Fibroblast of the conjunctiva (primary cell): ENCODE measurements at regions not wholly inside any gene's neighbourhood (a gene's known extent, or its start where the extent isn't known, plus 50 kb on each side); places are given as distances from the start of the nearest gene placed in this dataset.
A peak's percentile ranks its signal among the peaks of the same experiment; 100 is the strongest.

ENCODE experiments used
- DNase-seq: peaks from one replicate; pipeline ENCODE4 v3.0.0-alpha.2; 2010; ENCODE audit warnings: low read depth

DNA sequence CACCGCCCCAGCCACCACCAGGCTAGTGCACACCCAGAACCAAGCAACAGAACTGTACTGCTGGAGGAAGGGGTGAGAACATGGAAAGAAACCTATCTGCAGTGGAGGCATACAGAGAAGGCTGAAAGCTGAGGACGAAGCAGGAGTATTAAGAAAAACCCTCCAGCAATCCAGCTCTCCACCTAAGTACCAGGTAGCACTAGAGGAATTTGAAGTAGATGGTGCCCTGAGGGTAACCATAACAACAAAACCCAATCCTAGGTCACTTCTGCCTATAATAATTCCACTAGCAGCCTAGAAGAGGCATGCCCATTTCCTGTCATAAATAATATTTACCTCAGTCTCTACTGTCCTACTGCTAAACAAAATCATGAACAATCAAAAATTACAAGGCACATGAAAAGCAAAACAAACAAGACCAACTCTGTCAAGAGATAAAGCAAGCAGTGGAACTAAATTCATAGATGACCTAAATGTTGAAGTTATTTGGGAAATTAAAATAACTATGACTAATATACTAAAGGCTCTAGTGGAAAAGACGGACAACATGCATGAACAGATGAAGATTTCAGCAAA lies 51.1 kb downstream of the HYCC1 start:
- no peak for DNase-seq

- DNase-seq, result no peak
These were observed 55.2 kb downstream of the HYCC1 start for GRCh38 chr7:22958742-22959141.

GRCh38 chr7:22954251-22954650 lies 59.7 kb downstream of the HYCC1 start:
- no peak for DNase-seq

DNA sequence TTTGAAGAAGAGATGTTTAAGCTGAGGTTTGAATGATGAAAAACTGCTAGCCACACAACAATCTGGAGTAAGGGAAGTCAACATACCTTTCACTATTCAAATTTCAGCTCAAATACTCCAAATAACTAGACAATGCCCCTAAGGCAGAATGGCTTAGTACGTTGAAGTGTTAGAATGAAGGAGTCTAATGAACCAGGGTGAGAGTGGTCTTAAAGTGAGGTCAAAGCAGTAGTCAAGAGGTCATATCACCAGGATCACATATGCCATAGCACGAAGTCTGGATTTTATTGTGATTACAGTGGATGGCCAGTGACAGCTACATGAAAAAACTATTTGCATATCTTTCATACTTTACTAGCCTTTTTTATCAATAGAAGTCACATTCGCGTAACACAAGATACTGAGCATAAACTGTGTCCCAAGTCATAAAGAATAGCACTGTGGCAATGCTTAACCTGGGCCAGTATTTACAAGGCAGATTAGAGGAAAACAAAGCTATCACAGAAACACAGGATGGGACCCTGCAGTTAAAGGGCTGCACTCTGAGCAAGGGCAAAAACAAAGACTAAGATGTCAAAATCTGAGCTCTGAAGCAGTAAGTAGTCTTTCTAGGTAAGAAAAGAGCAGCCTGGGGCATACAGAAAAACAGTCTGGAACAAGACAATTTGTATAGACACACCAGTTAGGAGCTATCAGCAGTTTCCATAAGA lies 61.5 kb downstream of the HYCC1 start:
- DNase-seq, result no peak

GRCh38 chr7:22949944-22950343 lies 64.0 kb downstream of the HYCC1 start:
- no peak for DNase-seq

- no peak for DNase-seq
These were observed 64.7 kb downstream of the HYCC1 start for GRCh38 chr7:22949221-22949620.

DNA sequence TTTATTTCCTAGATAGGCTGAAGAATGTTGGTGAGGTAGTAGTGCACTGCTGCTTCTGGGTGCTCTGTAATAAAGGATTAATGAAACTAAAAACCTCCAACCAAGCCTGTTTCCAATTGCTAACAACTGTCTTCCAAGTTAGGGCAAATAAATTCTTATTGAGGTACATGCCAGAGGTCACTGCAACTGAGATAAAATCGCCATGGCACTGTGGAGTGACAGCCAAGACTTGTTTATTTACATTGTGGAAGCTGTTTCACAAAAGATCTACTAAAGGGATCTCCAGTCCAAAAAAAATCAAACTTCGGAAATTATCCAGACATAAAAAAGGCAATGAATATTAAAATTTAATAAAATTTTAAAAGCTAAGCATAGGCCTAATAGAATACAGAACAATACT lies 65.2 kb downstream of the HYCC1 start:
- no peak for DNase-seq

GRCh38 chr7:22945584-22945983 lies 68.3 kb downstream of the HYCC1 start:
- peak; percentile 36 for DNase-seq

DNA sequence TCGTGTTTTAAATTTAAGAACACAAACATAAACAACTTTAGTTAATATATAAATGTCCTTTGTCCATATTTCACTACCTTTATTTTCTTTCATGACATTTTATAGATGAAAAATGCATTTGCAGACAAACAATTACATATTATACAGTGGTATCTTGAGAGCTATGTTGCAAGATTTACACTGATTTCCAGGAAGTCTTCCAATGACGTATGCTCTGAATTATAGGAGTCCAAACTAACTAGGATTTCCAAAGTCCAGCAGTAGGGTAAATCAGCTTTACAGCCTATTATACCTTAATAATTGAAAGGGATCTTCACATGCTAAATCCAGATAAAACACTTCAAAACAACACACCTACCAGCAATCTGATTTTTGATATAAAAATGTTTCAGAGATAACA lies 69.4 kb downstream of the HYCC1 start:
- DNase-seq, result peak; percentile 33

DNA sequence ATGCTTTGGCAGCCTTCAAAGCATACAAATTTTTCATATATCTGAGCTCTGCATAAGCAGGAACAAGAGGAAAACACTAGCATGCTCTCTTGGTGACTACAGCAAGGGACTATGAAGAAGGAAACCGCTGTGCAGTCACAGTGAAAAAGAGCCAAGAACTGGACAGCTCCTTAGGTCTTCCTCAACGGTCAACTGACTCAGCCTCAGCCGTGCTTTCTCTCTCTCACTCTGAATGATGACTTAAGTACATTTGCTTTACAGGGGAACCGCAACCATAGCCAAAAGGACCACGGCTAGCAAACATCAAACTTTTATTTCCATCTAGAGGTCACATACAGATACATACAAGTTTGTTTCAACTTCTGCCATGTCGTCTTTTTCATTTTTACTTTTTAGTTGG lies 69.9 kb downstream of the HYCC1 start:
- DNase-seq, result peak; percentile 47

DNA sequence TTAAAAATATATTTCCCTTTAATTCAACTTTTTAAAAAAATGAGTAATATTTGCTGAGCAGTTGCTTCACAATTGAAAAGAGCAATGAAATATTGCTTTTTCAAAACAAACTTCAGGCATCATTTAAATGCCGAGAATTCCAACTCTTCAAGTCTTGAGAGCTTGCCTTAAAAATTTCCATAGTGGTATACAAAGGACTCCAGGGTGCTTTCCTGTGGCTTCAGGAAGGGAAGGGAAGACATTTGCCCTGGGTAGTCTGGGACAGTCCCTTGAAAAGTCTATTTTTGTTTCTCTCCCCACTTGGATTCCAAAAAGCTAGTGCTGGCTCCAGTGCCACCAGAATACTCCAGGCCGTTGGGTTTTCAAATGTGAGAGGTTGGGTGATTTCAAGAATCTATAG lies 71.7 kb downstream of the HYCC1 start:
- DNase-seq, result no peak

DNA sequence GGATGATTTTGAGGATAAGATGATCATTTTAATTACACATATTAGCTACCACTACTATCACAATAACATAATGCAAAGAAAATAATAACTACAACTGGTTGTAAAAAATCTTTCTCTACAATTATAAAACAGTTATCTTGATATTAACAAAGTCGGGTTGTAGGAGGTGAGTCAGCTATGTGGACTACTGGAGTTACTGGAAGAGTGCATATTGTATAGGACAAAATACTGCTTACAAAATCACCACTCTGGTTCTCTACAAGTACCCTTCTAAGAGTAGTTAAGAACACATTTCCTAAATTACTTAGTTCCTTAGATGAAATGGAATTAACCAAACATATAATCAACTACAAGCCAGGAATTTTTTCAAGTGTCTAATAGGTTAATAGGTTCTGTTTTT lies 74.1 kb downstream of the HYCC1 start:
- DNase-seq, result no peak

DNA sequence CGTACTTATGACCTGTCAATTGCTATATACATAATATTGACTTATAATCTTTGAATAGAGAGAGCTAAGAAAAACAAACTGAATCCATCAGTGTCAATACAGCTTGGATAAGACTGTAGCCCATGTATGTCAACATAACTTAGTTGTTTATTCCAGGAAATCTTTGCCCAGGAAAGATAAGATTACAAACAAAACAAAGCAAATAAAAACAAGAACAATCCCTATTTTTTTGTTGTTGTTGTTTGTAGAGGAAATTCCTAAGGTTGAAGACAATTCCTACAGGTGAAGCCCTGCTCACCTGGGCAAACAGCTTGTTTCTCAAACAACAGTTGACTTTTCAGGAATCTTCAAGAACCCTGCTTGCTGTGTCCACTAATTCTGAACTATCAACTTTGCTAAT lies 76.0 kb downstream of the HYCC1 start:
- DNase-seq, result no peak

GRCh38 chr7:22936246-22936645 lies 77.7 kb downstream of the HYCC1 start:
- no peak for DNase-seq

GRCh38 chr7:22935269-22935668 lies 78.7 kb downstream of the HYCC1 start:
- DNase-seq, result no peak

- DNase-seq, result no peak
These were observed 79.4 kb downstream of the HYCC1 start for GRCh38 chr7:22934473-22935065.

DNA sequence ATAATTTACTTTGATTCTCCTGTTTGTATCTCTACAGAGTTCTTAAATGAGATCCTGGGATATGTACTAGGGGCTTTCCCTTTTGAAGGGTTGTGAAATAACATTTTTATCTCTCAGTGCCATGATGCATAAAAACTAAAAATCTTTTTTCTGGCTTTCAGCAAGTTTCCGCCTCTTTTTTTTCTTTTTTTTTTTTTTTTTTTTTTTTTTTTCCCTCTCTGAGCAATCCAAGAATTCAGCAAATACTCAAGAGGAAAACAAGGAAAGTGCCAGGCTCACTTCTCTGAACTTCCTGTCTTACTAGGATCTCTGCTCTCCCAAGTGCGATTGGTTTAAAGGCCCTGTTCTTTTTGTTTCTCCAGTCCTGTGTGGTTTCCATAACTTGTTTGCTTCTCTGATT lies 79.9 kb downstream of the HYCC1 start:
- DNase-seq, result no peak

DNA sequence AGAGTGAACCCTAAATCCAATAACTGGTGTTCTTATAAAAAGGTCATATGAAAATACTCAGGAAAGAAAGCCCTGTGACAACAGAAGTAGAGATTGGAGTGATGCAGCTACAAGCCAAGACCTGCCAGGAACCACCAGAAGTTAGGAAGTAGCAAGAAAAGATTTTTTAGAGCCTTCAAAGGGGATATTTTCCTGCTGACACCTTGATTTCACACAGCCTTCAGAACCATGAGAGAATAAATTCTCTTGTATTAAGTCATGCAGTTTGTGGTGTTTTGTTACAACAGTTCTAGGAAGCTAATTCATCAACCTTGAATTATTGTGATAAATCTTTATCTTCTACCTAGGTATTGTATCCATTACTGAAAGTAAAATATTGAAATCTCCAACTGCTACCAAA lies 81.0 kb downstream of the HYCC1 start:
- no peak for DNase-seq

DNA sequence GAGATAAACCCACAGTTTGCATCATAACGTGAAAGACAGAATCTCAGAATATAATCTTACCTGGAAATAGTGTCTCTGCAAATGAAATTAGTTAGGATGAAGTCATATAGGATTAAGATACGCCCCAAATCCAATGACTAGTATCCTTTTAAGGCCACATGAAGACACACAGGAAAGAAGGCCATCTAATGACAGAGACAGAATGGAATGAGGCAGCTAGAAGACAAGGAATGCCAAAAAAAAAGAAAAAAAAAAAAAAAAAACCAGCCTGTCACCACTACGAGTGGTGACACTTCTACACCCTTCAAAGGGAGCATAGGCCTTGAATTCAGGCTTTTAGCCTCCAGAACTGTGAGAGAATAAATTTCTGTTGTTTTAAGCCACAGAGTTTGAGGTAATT lies 82.9 kb downstream of the HYCC1 start:
- no peak for DNase-seq

DNA sequence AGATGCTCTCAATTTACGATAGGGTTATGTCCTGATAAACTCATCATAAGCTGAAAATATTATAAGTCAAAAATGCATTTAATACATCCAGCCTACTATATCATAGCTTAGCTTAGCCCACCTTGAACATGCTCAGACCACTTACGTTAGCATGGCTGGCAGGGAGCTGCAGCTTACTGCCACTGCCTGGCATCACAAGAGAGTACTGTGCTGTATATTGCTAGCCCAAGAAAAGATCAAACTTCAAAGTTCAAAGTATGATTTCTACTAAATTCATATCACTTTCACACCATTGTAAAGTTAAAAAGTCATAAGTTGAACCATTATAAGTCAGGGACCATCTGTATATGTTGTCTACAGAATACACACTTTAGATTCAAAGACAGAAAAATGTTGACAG lies 91.6 kb downstream of the HYCC1 start:
- DNase-seq, result no peak

DNA sequence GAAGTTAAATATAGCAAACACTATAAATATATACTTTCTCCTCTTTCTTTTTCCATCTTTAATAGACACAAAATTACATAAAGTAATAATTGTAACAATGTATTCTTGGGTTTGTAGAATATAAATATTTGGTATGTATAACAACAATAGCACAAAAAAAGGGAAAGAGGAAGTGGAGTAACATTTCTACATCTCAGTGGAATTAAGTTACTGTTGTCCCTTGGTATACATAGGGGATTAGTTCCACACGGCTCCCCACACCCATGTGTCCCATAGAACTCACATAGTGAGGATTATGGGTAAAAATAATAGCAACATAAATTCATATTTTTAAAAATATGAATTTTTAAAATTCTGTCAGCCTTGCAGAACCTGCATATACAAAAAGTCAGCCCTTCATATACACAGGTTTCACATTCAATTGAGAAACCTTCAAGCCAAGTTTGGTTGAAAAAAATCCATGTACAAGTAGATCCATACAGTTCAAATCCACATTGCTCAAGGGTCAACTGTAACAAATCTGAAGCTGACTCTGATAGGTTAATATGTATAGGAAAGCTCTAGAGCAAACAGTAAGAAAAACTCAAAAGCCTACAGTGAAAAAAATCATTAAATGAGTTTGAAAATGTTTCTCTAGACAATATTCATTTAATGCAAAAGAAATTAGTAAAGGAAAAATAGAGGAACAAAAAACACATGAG lies 92.4 kb downstream of the HYCC1 start:
- no peak for DNase-seq

GRCh38 chr7:22920672-22921071 lies 93.3 kb downstream of the HYCC1 start:
- DNase-seq, result no peak

GRCh38 chr7:22913158-22913557 lies 90.5 kb upstream of the TOMM7 start:
- DNase-seq, result no peak
